ENCODE measurements at regions not wholly inside any gene's neighbourhood (a gene's known extent, or its start where the extent isn't known, plus 50 kb on each side); places are given as distances from the start of the nearest gene placed in this dataset.

GRCh38 chr14:98207415-98207814, 1064.6 kb downstream of the BCL11B start:
- dilution Hi-C loops (cut with MboI; ENCODE audit: extremely low pct_ligation_motif_present, low sequenced_read_pairs) (no loop called here), intact Hi-C loops (cut with micrococcal nuclease) (no loop called here)
- ChIA-PET CTCF (no interaction called here), POLR2A (no interaction called here)
- no peaks in the 10 kb centered on the region for H3K27me3 ChIP-seq (ENCODE audit: control insufficient read depth in 2 of 2, insufficient read depth in 2 of 2, low read length in 2 of 2)
- H3K27ac ChIP-seq (ENCODE audit: insufficient read depth, low read depth, low read length) = no peak overlapping the region
- TF ChIP-seq MAX (IDR thresholded peaks at IDR 0.05; ENCODE audit: insufficient read depth, insufficient read length) = no peak
- TF ChIP-seq CTCF (IDR thresholded peaks at IDR 0.05; ENCODE audit: extremely low read depth in 1 of 2, insufficient read depth in 1 of 2, low read depth in 1 of 2, low read length in 2 of 2) = no peak
- no peak for TF ChIP-seq POLR2AphosphoS5 (IDR thresholded peaks at IDR 0.05; ENCODE audit: insufficient read depth, low read depth, low read length)
- no peak for TF ChIP-seq JUN (IDR thresholded peaks at IDR 0.05; ENCODE audit: borderline replicate concordance, insufficient read depth, insufficient read length, low read depth)
- no peak for TF ChIP-seq EZH2 (IDR thresholded peaks at IDR 0.05; ENCODE audit: borderline replicate concordance, low read depth, low read length, severe bottlenecking)
- TF ChIP-seq FOS (IDR thresholded peaks at IDR 0.05; ENCODE audit: borderline replicate concordance, insufficient read depth, low read length) = no peak
- TF ChIP-seq POLR2A (IDR thresholded peaks at IDR 0.05; ENCODE audit: low read depth, low read length) = no peak
- no peak for TF ChIP-seq GATA2 (IDR thresholded peaks at IDR 0.05; ENCODE audit: insufficient read depth, insufficient read length, low read depth, low read length)
- no peak for TF ChIP-seq MYC (IDR thresholded peaks at IDR 0.05; ENCODE audit: low read depth, low read length)
- no TSS peak for BruUV-seq (replicated peaks)
- DNase-seq (ENCODE audit: low read depth, low spot score) (no peak), FAIRE-seq (no peak)
- H3K9me3 ChIP-seq (replicated peaks; ENCODE audit: control insufficient read depth, insufficient read depth, low read length) = peaks cover 9% of the 10 kb centered on the region
- H3K4me1 ChIP-seq (ENCODE audit: control insufficient read depth, extremely low read depth, insufficient read depth, low read length) = no peaks in the 10 kb centered on the region
- H3K9ac ChIP-seq (replicated peaks; ENCODE audit: extremely low read depth, insufficient read depth, low read length) = no peak overlapping the region
- H3K9me1 ChIP-seq (replicated peaks; ENCODE audit: control insufficient read depth, extremely low read depth, insufficient read depth, low read length) = no peaks in the 10 kb centered on the region
- H4K20me1 ChIP-seq (replicated peaks; ENCODE audit: control insufficient read depth, extremely low read depth, insufficient read depth, low read length) = no peaks in the 10 kb centered on the region
- no peaks in the 10 kb centered on the region for H3K36me3 ChIP-seq (ENCODE audit: control insufficient read depth in 2 of 2, extremely low read depth in 1 of 2, insufficient read depth in 2 of 2, low read length in 2 of 2)
- H3K4me2 ChIP-seq (ENCODE audit: insufficient read depth, low read length) = no peak overlapping the region
- H3K4me3 ChIP-seq (replicated peaks in 1 of 3; ENCODE audit: insufficient read depth in 1 of 3, low read depth in 1 of 3, low read length in 3 of 3) = no peak overlapping the region
- H2AFZ ChIP-seq (ENCODE audit: low read depth, low read length) = no peak overlapping the region
- no peaks in the 10 kb centered on the region for H3K79me2 ChIP-seq (ENCODE audit: control insufficient read depth, insufficient read depth, low read length)
